GM13976 (cell line): ENCODE measurements at regions not wholly inside any gene's neighbourhood (a gene's known extent, or its start where the extent isn't known, plus 50 kb on each side); places are given as distances from the start of the nearest gene placed in this dataset.
A peak's percentile ranks its signal among the peaks of the same experiment; 100 is the strongest.

Source experiments
- DNase-seq: peaks from one replicate; pipeline ENCODE4 v3.0.0; 2012; ENCODE audit warnings: low spot score
- in situ Hi-C: fragments of 300-500 bp; cut with MboI; formaldehyde crosslinking; loops from one replicate; pipeline ENCODE4 v1.12.0; 2022; ENCODE audit warnings: low sequenced_read_pairs, mixed read lengths, inconsistent platforms; ENCODE audit not compliant: unreplicated experiment
- TF ChIP-seq, protein P1 (sequence below): IDR thresholded peaks from 2 replicates; pipeline ENCODE4 v1.5.1; 2012; ENCODE audit warnings: borderline replicate concordance, mild to moderate bottlenecking; ENCODE audit not compliant: insufficient read depth; ENCODE audit errors: extremely low read depth, missing control alignments, control extremely low read depth

DNA sequence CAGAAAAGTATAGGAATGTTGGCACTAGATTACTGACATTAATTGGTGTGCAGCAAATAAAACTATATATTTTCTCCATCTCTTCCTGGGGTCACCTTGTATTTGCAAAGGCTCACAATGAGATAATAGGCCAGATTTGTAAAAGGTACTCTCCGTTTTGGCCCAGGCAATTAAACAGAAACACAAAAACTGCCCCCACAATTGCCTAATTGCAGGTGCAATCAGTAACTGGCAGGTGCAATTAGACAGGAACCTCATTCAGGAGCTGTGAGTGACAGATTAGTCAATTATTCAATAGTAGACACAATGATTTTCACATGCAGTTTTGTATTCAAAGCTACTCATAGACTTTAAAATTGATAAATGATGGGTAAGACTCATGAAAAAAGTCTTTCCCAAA lies 451.4 kb upstream of the ID2 start:
- in situ Hi-C loops: no loop called here
- no peak for DNase-seq
- TF ChIP-seq, protein P1, sequence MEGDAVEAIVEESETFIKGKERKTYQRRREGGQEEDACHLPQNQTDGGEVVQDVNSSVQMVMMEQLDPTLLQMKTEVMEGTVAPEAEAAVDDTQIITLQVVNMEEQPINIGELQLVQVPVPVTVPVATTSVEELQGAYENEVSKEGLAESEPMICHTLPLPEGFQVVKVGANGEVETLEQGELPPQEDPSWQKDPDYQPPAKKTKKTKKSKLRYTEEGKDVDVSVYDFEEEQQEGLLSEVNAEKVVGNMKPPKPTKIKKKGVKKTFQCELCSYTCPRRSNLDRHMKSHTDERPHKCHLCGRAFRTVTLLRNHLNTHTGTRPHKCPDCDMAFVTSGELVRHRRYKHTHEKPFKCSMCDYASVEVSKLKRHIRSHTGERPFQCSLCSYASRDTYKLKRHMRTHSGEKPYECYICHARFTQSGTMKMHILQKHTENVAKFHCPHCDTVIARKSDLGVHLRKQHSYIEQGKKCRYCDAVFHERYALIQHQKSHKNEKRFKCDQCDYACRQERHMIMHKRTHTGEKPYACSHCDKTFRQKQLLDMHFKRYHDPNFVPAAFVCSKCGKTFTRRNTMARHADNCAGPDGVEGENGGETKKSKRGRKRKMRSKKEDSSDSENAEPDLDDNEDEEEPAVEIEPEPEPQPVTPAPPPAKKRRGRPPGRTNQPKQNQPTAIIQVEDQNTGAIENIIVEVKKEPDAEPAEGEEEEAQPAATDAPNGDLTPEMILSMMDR: no peak

DNA sequence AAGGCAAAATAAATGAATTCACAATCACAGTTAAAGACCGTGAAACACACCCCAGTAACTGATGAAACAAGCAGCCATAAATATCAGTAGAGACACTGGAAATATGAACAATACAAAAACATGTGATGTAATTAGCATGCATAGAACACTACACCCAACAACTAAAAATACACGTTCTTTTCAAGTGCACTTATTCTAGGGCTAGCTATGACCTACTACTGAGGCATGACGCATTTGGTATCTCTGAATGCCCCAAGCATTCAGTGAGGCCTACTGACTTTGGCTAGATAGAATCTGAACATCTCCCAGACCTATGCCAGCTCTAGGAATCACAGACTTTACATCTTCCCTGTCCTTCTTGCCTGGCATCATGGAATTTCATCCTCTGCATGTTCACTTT lies 450.0 kb upstream of the ID2 start:
- in situ Hi-C loops: no loop called here

GRCh38 chr2:8232871-8233270 lies 449.0 kb upstream of the ID2 start:
- in situ Hi-C loops: no loop called here
- DNase-seq: no peak
- TF ChIP-seq, protein P1: no peak

More for the DNA sequence above, 450.0 kb upstream of the ID2 start:
- DNase-seq: no peak
- TF ChIP-seq, protein P1: no peak

- TF ChIP-seq, protein P1: no peak
- in situ Hi-C loops: no loop called here
- DNase-seq: no peak
Measured at GRCh38 chr2:8234253-8234652, 447.6 kb upstream of the ID2 start.

DNA sequence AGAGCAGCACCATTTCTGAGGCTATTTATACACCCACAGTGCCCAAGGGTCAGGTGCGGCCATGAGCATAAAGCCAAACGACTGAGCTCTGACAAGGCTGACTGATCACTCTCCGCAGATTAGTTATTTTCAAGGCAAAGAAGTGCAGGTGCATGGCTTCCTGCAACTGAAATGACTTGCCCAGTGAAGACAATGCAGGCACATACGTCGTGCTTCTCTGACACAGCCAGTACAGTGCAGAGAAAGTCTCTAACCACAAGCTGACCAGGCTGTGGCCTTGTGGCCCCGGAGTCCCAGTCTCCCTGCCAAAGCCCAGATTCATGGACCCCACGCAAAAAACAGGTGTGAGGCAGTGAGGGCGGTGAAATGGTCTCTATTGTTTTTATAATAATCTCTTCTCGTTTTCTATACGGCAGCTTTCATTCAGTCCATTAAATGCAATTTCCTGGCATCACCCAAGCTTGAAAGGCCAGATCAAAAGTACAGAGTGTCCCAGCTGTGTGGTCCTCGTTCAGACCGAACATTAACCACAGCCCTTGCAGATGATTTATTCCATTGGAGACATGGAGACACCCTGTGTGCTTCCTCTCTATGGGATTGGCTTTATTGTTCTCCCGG lies 447.0 kb upstream of the ID2 start:
- peak; percentile 61 for DNase-seq
- in situ Hi-C loops: no loop called here

DNA sequence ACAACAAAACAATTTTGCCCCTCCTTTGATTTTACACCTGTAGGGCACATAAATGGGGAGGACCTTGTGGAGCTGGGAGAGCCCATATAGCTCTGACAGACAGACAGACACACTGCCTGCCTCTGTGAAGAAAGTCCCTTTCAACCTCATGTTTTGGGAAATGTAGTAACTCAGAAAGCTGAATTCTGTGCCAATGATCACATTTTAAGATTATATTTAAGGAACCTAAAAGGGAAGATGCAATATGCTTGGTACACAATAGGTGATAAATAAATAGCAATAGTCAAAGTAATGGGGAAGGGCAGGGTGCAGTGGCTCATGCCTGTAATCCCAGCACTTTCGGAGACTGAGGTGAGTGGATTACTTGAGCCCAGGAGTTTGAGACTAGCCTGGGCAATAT lies 446.4 kb upstream of the ID2 start:
- DNase-seq: no peak
- in situ Hi-C loops: no loop called here
- TF ChIP-seq, protein P1: no peak

More for the DNA sequence above, 447.0 kb upstream of the ID2 start:
- TF ChIP-seq, protein P1: no peak
